Natural killer cell treated with Interleukin-12 subunit alpha and Interleukin-12 subunit beta and Interleukin-15 and Interleukin-18, amount 100 ng/mL, for 72 hours (primary cell): ENCODE measurements at regions not wholly inside any gene's neighbourhood (a gene's known extent, or its start where the extent isn't known, plus 50 kb on each side); places are given as distances from the start of the nearest gene placed in this dataset.

Experiments
- ATAC-seq, 2 donors: fragments of 150-1000 bp; cut with Tn5 transposase in 1 of 2; sonication (Bioruptor Pico), chemical (Tn5 transposase) in 1 of 2; 2 replicates each; pipeline ENCODE4 v1.10.0; 2021
- DNase-seq: peaks from one replicate; pipeline ENCODE4 v3.0.0; 2022; ENCODE audit warnings: low spot score
- H3K27ac Mint-ChIP-seq, 2 donors: 1 replicate in 1 of 2; 2 replicates in 1 of 2; pipeline ENCODE4 v1.8.0; 2022; ENCODE audit warnings: mixed read lengths in 2 of 2, mild to moderate bottlenecking in 1 of 2, moderate library complexity in 1 of 2
- H3K27me3 Mint-ChIP-seq, 2 donors: 1 replicate in 1 of 2; 2 replicates in 1 of 2; pipeline ENCODE4 v1.8.0; 2022; ENCODE audit warnings: mixed read lengths in 2 of 2
- H3K36me3 Mint-ChIP-seq: one replicate; pipeline ENCODE4 v1.8.0; 2022; ENCODE audit warnings: mixed read lengths
- H3K4me1 Mint-ChIP-seq, 2 donors: 1 replicate in 1 of 2; 2 replicates in 1 of 2; pipeline ENCODE4 v1.8.0; 2022; ENCODE audit warnings: low read depth in 2 of 2, mixed read lengths in 2 of 2, mild to moderate bottlenecking in 1 of 2
- H3K4me3 Mint-ChIP-seq: one replicate; pipeline ENCODE4 v1.8.0; 2022; ENCODE audit warnings: mixed read lengths
- H3K9me3 Mint-ChIP-seq: 2 replicates; pipeline ENCODE4 v1.8.0; 2022; ENCODE audit warnings: mixed read lengths

- H3K4me1 Mint-ChIP-seq = no peaks in the 10 kb centered on the region
- DNase-seq = no peak
- no peaks in the 10 kb centered on the region for H3K9me3 Mint-ChIP-seq
- no peak for ATAC-seq
- H3K27ac Mint-ChIP-seq = no peak overlapping the region
- H3K36me3 Mint-ChIP-seq = no peaks in the 10 kb centered on the region
- H3K4me3 Mint-ChIP-seq = no peak overlapping the region
- peaks cover 0 to 3% of the 10 kb centered on the region in 2 donors for H3K27me3 Mint-ChIP-seq
These were observed 548.8 kb downstream of the EFNA5 start for GRCh38 chr5:107121793-107122519.

GRCh38 chr5:107119656-107120055 lies 551.1 kb downstream of the EFNA5 start:
- H3K27me3 Mint-ChIP-seq = peaks cover 9 to 11% of the 10 kb centered on the region in 2 donors
- no peaks in the 10 kb centered on the region for H3K9me3 Mint-ChIP-seq
- no peaks in the 10 kb centered on the region for H3K4me1 Mint-ChIP-seq
- DNase-seq = no peak
- no peak overlapping the region for H3K4me3 Mint-ChIP-seq
- no peak for ATAC-seq
- H3K27ac Mint-ChIP-seq = no peak overlapping the region
- no peaks in the 10 kb centered on the region for H3K36me3 Mint-ChIP-seq

- H3K9me3 Mint-ChIP-seq = no peaks in the 10 kb centered on the region
- H3K27me3 Mint-ChIP-seq = peaks cover 10 to 14% of the 10 kb centered on the region in 2 donors
- DNase-seq (no peak), ATAC-seq (no peak)
- H3K36me3 Mint-ChIP-seq = no peaks in the 10 kb centered on the region
- H3K4me3 Mint-ChIP-seq = no peak overlapping the region
- no peaks in the 10 kb centered on the region for H3K4me1 Mint-ChIP-seq
- H3K27ac Mint-ChIP-seq = no peak overlapping the region
These were observed 552.3 kb downstream of the EFNA5 start for GRCh38 chr5:107118184-107119019.

- DNase-seq (no peak), ATAC-seq (no peak)
- Mint-ChIP-seq H3K9me3 (peaks cover 6% of the 10 kb centered on the region), H3K4me1 (no peaks in the 10 kb centered on the region), H3K27ac (no peak overlapping the region), H3K36me3 (peaks cover 8% of the 10 kb centered on the region), H3K4me3 (no peak overlapping the region), H3K27me3 (peaks cover 22 to 35% of the 10 kb centered on the region in 2 donors)
These were observed 558.5 kb downstream of the EFNA5 start for GRCh38 chr5:107112216-107112615.

GRCh38 chr5:107104040-107104995 lies 566.4 kb downstream of the EFNA5 start:
- no peak for ATAC-seq
- Mint-ChIP-seq H3K4me3 (no peak overlapping the region), H3K27me3 (peaks cover 9 to 14% of the 10 kb centered on the region in 2 donors), H3K27ac (no peak overlapping the region), H3K9me3 (no peaks in the 10 kb centered on the region), H3K4me1 (no peaks in the 10 kb centered on the region), H3K36me3 (no peaks in the 10 kb centered on the region)
- DNase-seq = no peak

GRCh38 chr5:107103522-107103921 lies 567.2 kb downstream of the EFNA5 start:
- Mint-ChIP-seq H3K27me3 (peaks cover 11 to 22% of the 10 kb centered on the region in 2 donors), H3K36me3 (no peaks in the 10 kb centered on the region), H3K27ac (no peak overlapping the region), H3K4me1 (no peaks in the 10 kb centered on the region), H3K9me3 (no peaks in the 10 kb centered on the region), H3K4me3 (no peak overlapping the region)
- ATAC-seq (no peak), DNase-seq (no peak)

GRCh38 chr5:107100121-107100520 lies 570.6 kb downstream of the EFNA5 start:
- Mint-ChIP-seq H3K4me1 (no peaks in the 10 kb centered on the region), H3K27ac (no peak overlapping the region), H3K27me3 (peaks cover 12 to 27% of the 10 kb centered on the region in 2 donors), H3K9me3 (no peaks in the 10 kb centered on the region), H3K36me3 (no peaks in the 10 kb centered on the region), H3K4me3 (no peak overlapping the region)
- ATAC-seq = no peak
- no peak for DNase-seq

- Mint-ChIP-seq H3K4me1 (no peaks in the 10 kb centered on the region), H3K27ac (no peak overlapping the region), H3K4me3 (no peak overlapping the region), H3K9me3 (no peaks in the 10 kb centered on the region), H3K27me3 (peaks cover 12 to 27% of the 10 kb centered on the region in 2 donors), H3K36me3 (no peaks in the 10 kb centered on the region)
- DNase-seq (no peak), ATAC-seq (no peak)
These were observed 571.2 kb downstream of the EFNA5 start for GRCh38 chr5:107099506-107099905.

GRCh38 chr5:107092695-107093094 lies 578.0 kb downstream of the EFNA5 start:
- no peaks in the 10 kb centered on the region for H3K36me3 Mint-ChIP-seq
- peaks cover 3 to 10% of the 10 kb centered on the region in 2 donors for H3K27me3 Mint-ChIP-seq
- no peak for ATAC-seq
- H3K4me1 Mint-ChIP-seq = no peaks in the 10 kb centered on the region
- H3K9me3 Mint-ChIP-seq = peaks cover 3% of the 10 kb centered on the region
- no peak for DNase-seq
- H3K27ac Mint-ChIP-seq = no peak overlapping the region
- no peak overlapping the region for H3K4me3 Mint-ChIP-seq

- Mint-ChIP-seq H3K9me3 (peaks cover 5% of the 10 kb centered on the region), H3K4me3 (no peak overlapping the region), H3K27me3 (peaks cover 11 to 24% of the 10 kb centered on the region in 2 donors), H3K4me1 (no peaks in the 10 kb centered on the region), H3K36me3 (no peaks in the 10 kb centered on the region), H3K27ac (no peak overlapping the region)
- ATAC-seq = no peak
- no peak for DNase-seq
These were observed 580.2 kb downstream of the EFNA5 start for GRCh38 chr5:107090506-107090905.

GRCh38 chr5:107088907-107089306 lies 581.8 kb downstream of the EFNA5 start:
- DNase-seq (no peak), ATAC-seq (no peak)
- Mint-ChIP-seq H3K9me3 (peaks cover 4% of the 10 kb centered on the region), H3K27ac (no peak overlapping the region), H3K27me3 (peaks cover 16 to 31% of the 10 kb centered on the region in 2 donors), H3K4me1 (no peaks in the 10 kb centered on the region), H3K36me3 (no peaks in the 10 kb centered on the region), H3K4me3 (no peak overlapping the region)

GRCh38 chr5:107085572-107085971 lies 585.2 kb downstream of the EFNA5 start:
- Mint-ChIP-seq H3K36me3 (no peaks in the 10 kb centered on the region), H3K9me3 (peaks cover 4% of the 10 kb centered on the region)

GRCh38 chr5:107074996-107075395 lies 595.7 kb downstream of the EFNA5 start:
- Mint-ChIP-seq H3K4me3 (no peak overlapping the region), H3K27ac (no peak overlapping the region), H3K27me3 (peaks cover 15 to 27% of the 10 kb centered on the region in 2 donors), H3K9me3 (peaks cover 8% of the 10 kb centered on the region), H3K36me3 (no peaks in the 10 kb centered on the region), H3K4me1 (no peaks in the 10 kb centered on the region)
- no peak for DNase-seq
- ATAC-seq = no peak

More at GRCh38 chr5:107085572-107085971, 585.2 kb downstream of the EFNA5 start:
- no peak overlapping the region for H3K27ac Mint-ChIP-seq
- ATAC-seq = no peak
- DNase-seq = no peak
- peaks cover 20 to 38% of the 10 kb centered on the region in 2 donors for H3K27me3 Mint-ChIP-seq
- no peak overlapping the region for H3K4me3 Mint-ChIP-seq
- H3K4me1 Mint-ChIP-seq = no peaks in the 10 kb centered on the region
